GM12891 (cell line): ENCODE measurements at regions not wholly inside any gene's neighbourhood (a gene's known extent, or its start where the extent isn't known, plus 50 kb on each side); places are given as distances from the start of the nearest gene placed in this dataset.

ENCODE experiments used
- PAX5 ChIP-seq: IDR thresholded peaks from 2 replicates; pipeline ENCODE4 v1.6.1; 2011; ENCODE audit warnings: low read length, moderate library complexity, mild to moderate bottlenecking; ENCODE audit not compliant: insufficient read depth, severe bottlenecking
- POLR2A ChIP-seq: IDR thresholded peaks from 2 replicates; pipeline ENCODE4 v1.6.1; 2011; ENCODE audit warnings: low read depth, low read length, control low read depth
- POLR2AphosphoS5 ChIP-seq: IDR thresholded peaks from 2 replicates; pipeline ENCODE4 v1.6.1; 2011; ENCODE audit warnings: low read depth, low read length, control low read depth
- TAF1 ChIP-seq: IDR thresholded peaks from 2 replicates; pipeline ENCODE4 v1.6.1; 2011; ENCODE audit warnings: low read depth, low read length, control low read depth

GRCh38 chr14:55977392-55978150 lies 140.6 kb upstream of the PELI2 start:
- TF ChIP-seq POLR2AphosphoS5 (no peak), TAF1 (no peak), POLR2A (no peak), PAX5 (no peak)
